Heart left ventricle (tissue), 13 donors: ENCODE measurements at regions not wholly inside any gene's neighbourhood (a gene's known extent, or its start where the extent isn't known, plus 50 kb on each side); places are given as distances from the start of the nearest gene placed in this dataset.

Experiments used
- POLR2A ChIP-seq, 2 donors: fragments of 450-650 bp; IDR thresholded peaks; one replicate each; pipeline ENCODE4 v1.6.1; 2017; ENCODE audit warnings: antibody characterized with exemption in 2 of 2, mild to moderate bottlenecking in 2 of 2, moderate library complexity in 2 of 2
- TF ChIP-seq, protein P1 (sequence below), 12 donors: fragments of 200-600 bp; sonication (generic) in 4 of 12; IDR thresholded peaks; one replicate each; pipeline versions ENCODE4 v1.5.0 to v1.8.0; 2018 to 2022; ENCODE audit warnings: antibody characterized with exemption in 12 of 12, mild to moderate bottlenecking in 5 of 12
- donor health status: ischemic (EF 13 %, LVEDD 7.1; RV severe dilation, severe dysfunction).
- donor health status: DM: no; HTN: yes; CAD: no.
- donor health status: DM: no; HTN: no; CAD: no.
- donor health status: ischemic (EF 25% LVEDD 6.9; RV normal size, moderate dysfunction).
- donor health status: ischemic (EF 25% LVEDD 5.7; RV mildly dilated, moderate dysfunction).
- donor health status: ischemic (EF 35%, LVEDD 5.7; RV mildly dilated, moderate dysfunction).
- donor health status: nonischemic (EF 11% LVEDD 7.7; RV severe dilation, severe dysfunction).
- donor health status: DM: yes; HTN: yes; CAD: no.
- donor health status: PGD.
- donor health status: ischemic (EF 29% LVEDD 5.4; RV normal size, mild dysfunction).
- donor health status: nonischemic (EF 23%, LVEDD 6.1; RV moderate dilation, normal function).

DNA sequence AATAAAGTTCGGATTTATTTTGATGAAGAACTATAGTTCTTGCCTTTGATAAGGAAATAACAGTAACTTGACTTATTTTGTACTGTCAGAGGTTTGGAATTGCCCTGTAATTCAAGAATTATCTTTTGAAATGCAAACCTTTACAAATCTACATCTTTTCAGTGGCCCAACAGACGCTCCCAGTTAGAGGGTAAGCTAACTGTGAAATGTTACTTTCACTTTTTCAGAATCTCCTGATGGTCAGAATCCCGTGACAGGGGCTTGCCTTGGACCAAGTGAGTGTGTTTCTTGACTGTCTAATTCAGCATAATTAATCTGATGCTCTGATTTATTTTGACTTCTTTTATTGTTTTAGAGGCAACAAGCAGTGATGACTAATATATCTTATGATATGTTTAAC is 262.5 kb downstream of the PLOD2 start:
- TF ChIP-seq POLR2A (IDR thresholded peaks at IDR 0.05), result no peak
- TF ChIP-seq, protein P1, sequence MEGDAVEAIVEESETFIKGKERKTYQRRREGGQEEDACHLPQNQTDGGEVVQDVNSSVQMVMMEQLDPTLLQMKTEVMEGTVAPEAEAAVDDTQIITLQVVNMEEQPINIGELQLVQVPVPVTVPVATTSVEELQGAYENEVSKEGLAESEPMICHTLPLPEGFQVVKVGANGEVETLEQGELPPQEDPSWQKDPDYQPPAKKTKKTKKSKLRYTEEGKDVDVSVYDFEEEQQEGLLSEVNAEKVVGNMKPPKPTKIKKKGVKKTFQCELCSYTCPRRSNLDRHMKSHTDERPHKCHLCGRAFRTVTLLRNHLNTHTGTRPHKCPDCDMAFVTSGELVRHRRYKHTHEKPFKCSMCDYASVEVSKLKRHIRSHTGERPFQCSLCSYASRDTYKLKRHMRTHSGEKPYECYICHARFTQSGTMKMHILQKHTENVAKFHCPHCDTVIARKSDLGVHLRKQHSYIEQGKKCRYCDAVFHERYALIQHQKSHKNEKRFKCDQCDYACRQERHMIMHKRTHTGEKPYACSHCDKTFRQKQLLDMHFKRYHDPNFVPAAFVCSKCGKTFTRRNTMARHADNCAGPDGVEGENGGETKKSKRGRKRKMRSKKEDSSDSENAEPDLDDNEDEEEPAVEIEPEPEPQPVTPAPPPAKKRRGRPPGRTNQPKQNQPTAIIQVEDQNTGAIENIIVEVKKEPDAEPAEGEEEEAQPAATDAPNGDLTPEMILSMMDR (IDR thresholded peaks at IDR 0.05), result no peak
